Vagina (tissue), 2 donors: ENCODE measurements at regions not wholly inside any gene's neighbourhood (a gene's known extent, or its start where the extent isn't known, plus 50 kb on each side); places are given as distances from the start of the nearest gene placed in this dataset.

Source experiments
- POLR2A ChIP-seq, 2 donors: fragments of 450-650 bp; IDR thresholded peaks; one replicate each; pipeline ENCODE4 v1.6.1; 2017; ENCODE audit warnings: antibody characterized with exemption in 2 of 2, mild to moderate bottlenecking in 2 of 2, moderate library complexity in 2 of 2
- POLR2AphosphoS5 ChIP-seq, 2 donors: sonication (generic); formaldehyde crosslinking; IDR thresholded peaks; one replicate each; pipeline ENCODE4 v1.9.0; 2017; ENCODE audit warnings: antibody characterized with exemption in 2 of 2, mild to moderate bottlenecking in 2 of 2, low read depth in 1 of 2; ENCODE audit not compliant: insufficient read depth in 1 of 2
- TF ChIP-seq, protein P1 (sequence below), 3 experiments: fragments of 450-650 bp in 2 of 3; fragments of 200-600 bp in 1 of 3; sonication (generic) in 1 of 3; IDR thresholded peaks; one replicate each; pipeline ENCODE4 v1.5.1; 2017 to 2019; ENCODE audit warnings: antibody characterized with exemption in 3 of 3, mild to moderate bottlenecking in 2 of 3, moderate library complexity in 2 of 3

DNA sequence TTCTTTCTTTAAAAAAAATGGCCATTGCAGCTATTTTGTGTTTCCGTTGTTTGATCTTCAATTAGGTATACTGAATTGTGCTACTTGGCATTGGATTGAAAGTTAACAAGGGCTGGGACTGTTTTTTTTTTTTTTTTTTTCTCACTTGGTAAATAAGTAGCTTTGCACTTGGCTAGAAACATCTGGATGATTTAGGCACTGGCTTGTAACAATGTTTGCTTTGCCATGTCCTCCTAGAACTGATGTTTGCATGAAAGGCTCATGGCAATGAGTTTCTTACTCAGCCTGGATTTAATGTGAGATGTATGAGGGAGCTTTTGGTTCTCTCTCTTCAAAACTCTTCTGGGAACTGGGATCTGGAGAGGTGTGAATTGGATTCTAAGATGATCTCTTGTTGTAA, 414.1 kb downstream of the CDH26 start:
- TF ChIP-seq, protein P1, sequence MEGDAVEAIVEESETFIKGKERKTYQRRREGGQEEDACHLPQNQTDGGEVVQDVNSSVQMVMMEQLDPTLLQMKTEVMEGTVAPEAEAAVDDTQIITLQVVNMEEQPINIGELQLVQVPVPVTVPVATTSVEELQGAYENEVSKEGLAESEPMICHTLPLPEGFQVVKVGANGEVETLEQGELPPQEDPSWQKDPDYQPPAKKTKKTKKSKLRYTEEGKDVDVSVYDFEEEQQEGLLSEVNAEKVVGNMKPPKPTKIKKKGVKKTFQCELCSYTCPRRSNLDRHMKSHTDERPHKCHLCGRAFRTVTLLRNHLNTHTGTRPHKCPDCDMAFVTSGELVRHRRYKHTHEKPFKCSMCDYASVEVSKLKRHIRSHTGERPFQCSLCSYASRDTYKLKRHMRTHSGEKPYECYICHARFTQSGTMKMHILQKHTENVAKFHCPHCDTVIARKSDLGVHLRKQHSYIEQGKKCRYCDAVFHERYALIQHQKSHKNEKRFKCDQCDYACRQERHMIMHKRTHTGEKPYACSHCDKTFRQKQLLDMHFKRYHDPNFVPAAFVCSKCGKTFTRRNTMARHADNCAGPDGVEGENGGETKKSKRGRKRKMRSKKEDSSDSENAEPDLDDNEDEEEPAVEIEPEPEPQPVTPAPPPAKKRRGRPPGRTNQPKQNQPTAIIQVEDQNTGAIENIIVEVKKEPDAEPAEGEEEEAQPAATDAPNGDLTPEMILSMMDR (IDR thresholded peaks at IDR 0.05), result no peak
- TF ChIP-seq POLR2A (IDR thresholded peaks at IDR 0.05), result no peak
- no peak for TF ChIP-seq POLR2AphosphoS5 (IDR thresholded peaks at IDR 0.05; ENCODE audit: insufficient read depth in 1 of 2, low read depth in 1 of 2)
